Fibroblast of pulmonary artery (primary cell): ENCODE measurements at regions not wholly inside any gene's neighbourhood (a gene's known extent, or its start where the extent isn't known, plus 50 kb on each side); places are given as distances from the start of the nearest gene placed in this dataset.

ENCODE experiments used
- DNase-seq: peaks from one replicate; pipeline ENCODE4 v3.0.0-alpha.2; 2010; ENCODE audit warnings: low read depth
- H3K4me3 ChIP-seq: replicated peaks from 2 replicates; pipeline ENCODE4 v1.5.1; 2011; ENCODE audit warnings: low read depth, mild to moderate bottlenecking, control low read depth, low read length, moderate library complexity
- TF ChIP-seq, protein P1 (sequence below): IDR thresholded peaks from 2 replicates; pipeline ENCODE4 v1.5.1; 2011; ENCODE audit warnings: mild to moderate bottlenecking, control low read depth, low read length, inconsistent platforms; ENCODE audit errors: missing control alignments

DNA sequence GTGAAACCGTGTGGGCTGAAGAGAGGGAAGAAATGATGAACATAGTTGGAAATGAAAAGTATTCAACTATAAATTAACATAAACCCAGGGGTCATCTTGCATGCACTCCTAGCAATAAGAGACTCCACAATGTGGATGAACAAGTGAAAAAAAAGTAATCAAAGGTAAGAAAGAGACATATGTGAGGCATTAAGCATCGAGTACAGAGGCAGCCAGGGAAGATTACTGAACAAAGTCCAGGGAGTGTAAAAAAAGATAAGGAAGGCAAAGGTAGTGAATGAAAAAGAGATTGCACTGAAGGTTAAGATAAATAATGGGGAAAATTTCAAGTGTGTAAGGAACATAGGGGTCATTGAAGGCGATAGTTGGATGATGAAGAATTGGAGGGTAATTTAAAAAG, 330.8 kb upstream of the PROX1 start:
- H3K4me3 ChIP-seq = no peak overlapping the region
- TF ChIP-seq, protein P1, sequence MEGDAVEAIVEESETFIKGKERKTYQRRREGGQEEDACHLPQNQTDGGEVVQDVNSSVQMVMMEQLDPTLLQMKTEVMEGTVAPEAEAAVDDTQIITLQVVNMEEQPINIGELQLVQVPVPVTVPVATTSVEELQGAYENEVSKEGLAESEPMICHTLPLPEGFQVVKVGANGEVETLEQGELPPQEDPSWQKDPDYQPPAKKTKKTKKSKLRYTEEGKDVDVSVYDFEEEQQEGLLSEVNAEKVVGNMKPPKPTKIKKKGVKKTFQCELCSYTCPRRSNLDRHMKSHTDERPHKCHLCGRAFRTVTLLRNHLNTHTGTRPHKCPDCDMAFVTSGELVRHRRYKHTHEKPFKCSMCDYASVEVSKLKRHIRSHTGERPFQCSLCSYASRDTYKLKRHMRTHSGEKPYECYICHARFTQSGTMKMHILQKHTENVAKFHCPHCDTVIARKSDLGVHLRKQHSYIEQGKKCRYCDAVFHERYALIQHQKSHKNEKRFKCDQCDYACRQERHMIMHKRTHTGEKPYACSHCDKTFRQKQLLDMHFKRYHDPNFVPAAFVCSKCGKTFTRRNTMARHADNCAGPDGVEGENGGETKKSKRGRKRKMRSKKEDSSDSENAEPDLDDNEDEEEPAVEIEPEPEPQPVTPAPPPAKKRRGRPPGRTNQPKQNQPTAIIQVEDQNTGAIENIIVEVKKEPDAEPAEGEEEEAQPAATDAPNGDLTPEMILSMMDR = no peak
- no peak for DNase-seq

DNA sequence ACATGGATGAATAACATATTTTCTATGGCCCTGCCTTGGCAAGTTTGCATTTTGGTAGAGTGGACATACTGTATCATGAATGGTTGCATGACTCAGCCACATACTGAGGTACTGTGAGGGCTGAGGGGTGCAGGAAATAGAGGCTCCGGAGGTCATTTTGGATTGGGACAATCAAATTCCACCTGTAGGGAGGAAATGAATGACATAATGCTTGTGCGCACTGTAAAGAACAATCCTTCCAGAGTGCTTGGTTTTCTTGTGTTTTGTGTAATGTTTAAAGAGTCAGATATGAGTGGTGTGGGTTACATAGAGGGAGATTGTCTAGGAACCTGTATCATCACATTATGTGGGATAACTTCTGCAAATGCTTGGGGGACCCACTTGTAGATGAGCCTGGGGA, 329.9 kb upstream of the PROX1 start:
- DNase-seq = no peak
- TF ChIP-seq, protein P1 = no peak

GRCh38 chr1:213658457-213658856, 329.3 kb upstream of the PROX1 start:
- no peak for DNase-seq
- no peak overlapping the region for H3K4me3 ChIP-seq
- TF ChIP-seq, protein P1 = no peak

More for the DNA sequence above, 329.9 kb upstream of the PROX1 start:
- H3K4me3 ChIP-seq = no peak overlapping the region

DNA sequence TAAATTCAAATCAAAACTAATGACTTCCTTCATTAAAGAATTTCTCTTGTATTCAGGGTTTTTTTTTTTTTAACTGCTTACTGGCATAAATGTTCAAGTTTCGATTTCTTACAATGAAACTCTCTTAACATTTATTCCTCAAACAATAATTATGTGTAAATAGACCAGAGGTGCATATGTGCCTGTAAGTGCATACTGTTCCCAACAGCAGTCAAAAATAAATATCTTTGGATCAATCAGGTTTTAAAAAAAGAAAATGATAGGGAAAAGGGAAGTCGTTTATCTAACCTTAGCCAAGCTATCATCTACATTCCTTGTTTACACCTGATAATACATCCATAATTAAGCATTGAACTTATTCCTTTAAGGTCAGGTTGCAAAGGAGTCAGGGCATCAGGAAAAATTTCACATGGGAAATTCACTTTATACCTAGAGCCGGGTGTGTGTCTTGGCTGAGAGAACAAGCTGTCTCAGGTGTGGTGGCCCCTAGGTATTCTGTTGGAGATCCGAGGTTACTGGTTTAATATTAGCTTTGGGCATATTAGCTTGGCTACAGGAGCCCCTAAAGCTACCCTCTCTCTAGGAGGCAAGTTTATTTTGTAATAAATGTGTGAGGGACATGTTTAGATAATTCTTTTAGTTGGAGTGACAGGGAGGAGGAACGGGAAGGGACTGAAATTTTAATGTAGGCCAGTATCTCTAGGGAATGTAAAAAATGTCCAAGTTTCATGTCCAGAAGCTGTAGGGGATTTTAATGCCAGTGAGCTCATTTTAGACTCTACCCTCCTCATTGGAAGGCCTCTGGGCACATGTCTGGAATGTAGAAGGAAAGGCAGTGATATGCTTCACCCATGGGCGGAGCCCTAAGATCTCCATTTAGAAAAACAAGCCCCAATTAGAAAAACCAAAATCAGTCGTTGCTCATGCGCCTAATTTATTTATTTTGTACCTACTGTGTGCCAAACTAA, 327.9 kb upstream of the PROX1 start:
- no peak for DNase-seq
- TF ChIP-seq, protein P1 = no peak
- no peak overlapping the region for H3K4me3 ChIP-seq

DNA sequence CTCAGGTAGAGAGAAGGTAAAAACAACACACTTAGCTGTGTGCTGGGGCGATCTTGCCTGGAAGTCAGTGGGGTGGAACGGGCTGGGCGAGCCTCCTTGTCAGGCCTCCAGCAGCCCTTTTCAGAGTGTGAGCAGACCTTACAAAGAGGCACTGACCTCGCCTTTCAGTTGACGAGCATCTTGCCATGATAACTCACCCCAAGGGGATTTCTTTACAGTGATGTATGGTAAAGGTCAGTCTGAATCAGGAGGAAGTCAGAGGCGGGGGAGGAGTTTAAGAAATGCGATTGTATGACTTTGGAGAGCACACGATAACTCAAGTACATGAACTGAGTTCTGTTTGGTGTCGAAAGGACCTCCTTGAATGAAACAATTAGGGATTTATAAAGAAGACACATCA, 326.5 kb upstream of the PROX1 start:
- no peak for DNase-seq
- no peak overlapping the region for H3K4me3 ChIP-seq
- TF ChIP-seq, protein P1 = no peak

- no peak for DNase-seq
- TF ChIP-seq, protein P1 = no peak
- H3K4me3 ChIP-seq = no peak overlapping the region
These were observed 321.7 kb upstream of the PROX1 start for GRCh38 chr1:213666113-213666512.
